HepG2 (cell line): ENCODE measurements at regions not wholly inside any gene's neighbourhood (a gene's known extent, or its start where the extent isn't known, plus 50 kb on each side); places are given as distances from the start of the nearest gene placed in this dataset.

ENCODE experiments used
- AFF4 ChIP-seq: sonication (generic); formaldehyde crosslinking; IDR thresholded peaks from 2 replicates; pipeline ENCODE4 v1.4.0; 2020; ENCODE audit warnings: missing genetic modification reagents
- CBX2 ChIP-seq, 2 experiments: fragments of 200-600 bp in 1 of 2; sonication (generic); formaldehyde crosslinking in 1 of 2; IDR thresholded peaks; 2 replicates each; pipeline versions ENCODE4 v1.7.0 to v1.8.1; 2018 to 2022; ENCODE audit warnings: low read depth in 2 of 2, low read length in 1 of 2, mild to moderate bottlenecking in 1 of 2, missing genetic modification reagents in 1 of 2
- CTCF ChIP-seq: sonication (generic); formaldehyde crosslinking; IDR thresholded peaks from 2 replicates; pipeline ENCODE4 v1.5.0; 2020; ENCODE audit warnings: mild to moderate bottlenecking, missing genetic modification reagents, moderate library complexity
- MAFK ChIP-seq, 2 experiments: IDR thresholded peaks in 1 of 2; conservative IDR thresholded peaks in 1 of 2; 2 replicates each; pipeline ENCODE4 v1.6.1; 2011; ENCODE audit warnings: improper control_type of control experiment in 2 of 2, low read length in 2 of 2
- POLR2A ChIP-seq, 2 experiments: IDR thresholded peaks; 2 replicates each; pipeline ENCODE4 v1.6.1; 2011; ENCODE audit warnings: low read depth in 2 of 2, low read length in 2 of 2, mild to moderate bottlenecking in 1 of 2, moderate library complexity in 1 of 2; ENCODE audit not compliant: insufficient read depth in 1 of 2
- ZNF232 ChIP-seq: sonication (generic); formaldehyde crosslinking; IDR thresholded peaks from 2 replicates; pipeline ENCODE4 v1.4.0; 2020; ENCODE audit warnings: missing genetic modification reagents, borderline replicate concordance

GRCh38 chr9:105187781-105188180 is 56.7 kb upstream of the SLC44A1 start:
- no peak for TF ChIP-seq CBX2 (IDR thresholded peaks at IDR 0.05; ENCODE audit: low read depth, low read length)
- TF ChIP-seq CBX2 (CRISPR knock-in tag; IDR thresholded peaks at IDR 0.05; ENCODE audit: low read depth): no peak
- no peak for TF ChIP-seq CTCF (CRISPR knock-in tag)
- TF ChIP-seq POLR2A (IDR thresholded peaks at IDR 0.05; ENCODE audit: insufficient read depth in 1 of 2, low read depth in 2 of 2, low read length in 2 of 2): no peak
- no peak for TF ChIP-seq ZNF232 (CRISPR knock-in tag)
- TF ChIP-seq AFF4 (CRISPR knock-in tag): no peak
- no peak for TF ChIP-seq MAFK (conservative IDR thresholded peaks at IDR 0.05 in 1 of 2, IDR thresholded peaks at IDR 0.05 in 1 of 2; ENCODE audit: low read length in 2 of 2)
